ENCODE measurements at regions not wholly inside any gene's neighbourhood (a gene's known extent, or its start where the extent isn't known, plus 50 kb on each side); places are given as distances from the start of the nearest gene placed in this dataset.

DNA sequence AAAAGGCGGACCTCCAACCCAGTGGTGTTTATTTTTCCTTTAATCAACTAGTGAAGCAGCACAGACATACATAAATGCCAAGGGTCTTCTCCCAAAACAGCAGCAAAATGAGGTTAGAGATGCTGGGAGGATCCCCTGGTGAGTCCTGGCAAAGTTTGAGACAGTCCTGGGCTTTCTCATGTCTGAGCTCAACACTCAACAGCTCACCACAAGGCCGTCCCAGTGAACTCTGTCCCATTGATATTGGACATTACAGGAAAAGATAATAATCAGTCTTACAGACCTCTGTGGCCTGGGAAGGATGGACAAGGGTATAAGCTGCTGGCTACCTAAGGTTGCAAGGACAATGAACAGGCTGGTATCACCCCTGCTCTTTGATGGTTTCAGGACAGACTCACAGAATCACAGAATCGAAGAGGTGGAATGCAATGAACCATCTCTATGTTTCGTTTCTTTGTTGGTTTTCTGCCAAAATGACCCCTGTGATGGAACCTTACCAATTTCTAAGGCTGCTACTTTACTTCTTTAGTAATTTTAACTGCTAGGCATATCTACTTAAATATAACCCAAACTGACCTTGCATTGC, 551.8 kb downstream of the RAB28 start:
- TF ChIP-seq, protein P1, sequence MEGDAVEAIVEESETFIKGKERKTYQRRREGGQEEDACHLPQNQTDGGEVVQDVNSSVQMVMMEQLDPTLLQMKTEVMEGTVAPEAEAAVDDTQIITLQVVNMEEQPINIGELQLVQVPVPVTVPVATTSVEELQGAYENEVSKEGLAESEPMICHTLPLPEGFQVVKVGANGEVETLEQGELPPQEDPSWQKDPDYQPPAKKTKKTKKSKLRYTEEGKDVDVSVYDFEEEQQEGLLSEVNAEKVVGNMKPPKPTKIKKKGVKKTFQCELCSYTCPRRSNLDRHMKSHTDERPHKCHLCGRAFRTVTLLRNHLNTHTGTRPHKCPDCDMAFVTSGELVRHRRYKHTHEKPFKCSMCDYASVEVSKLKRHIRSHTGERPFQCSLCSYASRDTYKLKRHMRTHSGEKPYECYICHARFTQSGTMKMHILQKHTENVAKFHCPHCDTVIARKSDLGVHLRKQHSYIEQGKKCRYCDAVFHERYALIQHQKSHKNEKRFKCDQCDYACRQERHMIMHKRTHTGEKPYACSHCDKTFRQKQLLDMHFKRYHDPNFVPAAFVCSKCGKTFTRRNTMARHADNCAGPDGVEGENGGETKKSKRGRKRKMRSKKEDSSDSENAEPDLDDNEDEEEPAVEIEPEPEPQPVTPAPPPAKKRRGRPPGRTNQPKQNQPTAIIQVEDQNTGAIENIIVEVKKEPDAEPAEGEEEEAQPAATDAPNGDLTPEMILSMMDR (IDR thresholded peaks at IDR 0.05): no peak
- TF ChIP-seq POLR2A (IDR thresholded peaks at IDR 0.05): no peak
